Fibroblast of skin of left quadriceps (primary cell): ENCODE measurements at regions not wholly inside any gene's neighbourhood (a gene's known extent, or its start where the extent isn't known, plus 50 kb on each side); places are given as distances from the start of the nearest gene placed in this dataset.
A peak's percentile ranks its signal among the peaks of the same experiment; 100 is the strongest.
"Not testable (repeated sequence)": the region's sequence is repeated elsewhere in the genome, so short reads cannot be mapped to it uniquely, and the experiment has no call there.

Experiments used
- DNase-seq, 2 experiments: peaks; one replicate each; pipeline ENCODE4 v3.0.0-alpha.2; 2013; ENCODE audit warnings: low read depth in 2 of 2

DNA sequence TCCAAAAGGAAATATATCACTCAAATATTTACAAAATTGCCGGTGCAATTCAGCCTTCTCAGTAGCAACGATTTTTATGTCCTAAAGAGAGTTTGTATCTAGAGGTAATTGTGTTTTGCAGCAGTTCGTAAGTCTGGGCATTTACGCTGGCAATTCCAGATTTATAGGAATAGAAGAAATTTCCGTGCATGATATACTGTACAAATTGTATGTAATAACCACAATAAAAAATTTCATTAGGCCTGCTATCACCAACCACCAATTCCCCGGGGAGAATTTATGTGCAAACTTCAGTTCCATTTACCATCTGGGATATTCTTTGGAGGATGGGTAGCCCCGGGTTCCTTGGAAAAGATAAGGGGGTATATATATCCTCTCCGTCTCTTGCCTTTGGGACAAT is 401.5 kb downstream of the TMEM114 start:
- DNase-seq: no peak

DNA sequence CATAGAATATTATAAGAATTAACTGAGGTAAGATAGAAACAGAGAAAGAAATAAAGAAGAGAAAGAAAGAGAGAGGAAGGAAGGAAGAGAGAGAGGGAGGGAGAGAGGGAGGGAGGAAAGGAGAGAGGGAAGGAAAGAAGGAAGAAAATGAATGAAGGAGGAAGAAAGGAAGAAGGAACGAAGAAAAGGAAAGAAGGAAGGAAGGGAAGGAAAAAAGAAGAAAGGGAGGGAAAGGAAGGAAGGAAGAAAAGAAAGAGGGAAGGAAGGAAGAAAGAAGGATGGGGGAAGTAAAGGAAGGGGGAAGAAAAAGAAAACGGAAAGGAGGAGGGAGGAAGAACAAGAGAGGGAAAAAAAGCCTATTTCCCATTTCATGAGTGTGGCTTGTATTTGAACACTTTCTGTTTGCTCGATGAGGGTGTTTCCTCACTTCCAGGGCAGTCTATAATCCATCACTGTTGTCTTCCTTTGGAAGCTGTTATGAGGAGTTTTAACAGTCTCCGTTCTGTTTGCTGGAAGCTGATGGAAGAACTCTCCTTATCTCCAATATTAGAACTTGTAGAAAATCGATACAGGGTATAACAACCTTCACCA is 402.4 kb downstream of the TMEM114 start:
- no peak for DNase-seq

DNA sequence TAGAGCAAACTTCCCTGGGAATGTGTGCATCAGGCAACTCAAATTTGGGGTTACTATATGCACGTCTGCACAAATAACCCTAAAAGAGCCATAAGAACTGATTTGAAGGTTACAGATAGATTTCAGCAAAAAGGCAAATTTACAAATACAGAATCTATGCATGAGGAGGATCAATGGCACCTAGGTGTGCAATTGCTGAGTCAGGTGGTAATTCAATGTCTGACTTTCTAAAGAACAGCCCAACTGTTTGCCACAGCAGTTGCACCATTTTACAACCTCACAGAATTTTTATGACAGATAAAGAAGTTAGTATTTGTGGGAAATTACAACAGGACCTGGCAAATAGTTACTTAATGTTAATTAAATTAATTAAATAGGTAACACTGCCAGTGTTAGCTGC is 405.5 kb downstream of the TMEM114 start:
- no peak for DNase-seq

DNA sequence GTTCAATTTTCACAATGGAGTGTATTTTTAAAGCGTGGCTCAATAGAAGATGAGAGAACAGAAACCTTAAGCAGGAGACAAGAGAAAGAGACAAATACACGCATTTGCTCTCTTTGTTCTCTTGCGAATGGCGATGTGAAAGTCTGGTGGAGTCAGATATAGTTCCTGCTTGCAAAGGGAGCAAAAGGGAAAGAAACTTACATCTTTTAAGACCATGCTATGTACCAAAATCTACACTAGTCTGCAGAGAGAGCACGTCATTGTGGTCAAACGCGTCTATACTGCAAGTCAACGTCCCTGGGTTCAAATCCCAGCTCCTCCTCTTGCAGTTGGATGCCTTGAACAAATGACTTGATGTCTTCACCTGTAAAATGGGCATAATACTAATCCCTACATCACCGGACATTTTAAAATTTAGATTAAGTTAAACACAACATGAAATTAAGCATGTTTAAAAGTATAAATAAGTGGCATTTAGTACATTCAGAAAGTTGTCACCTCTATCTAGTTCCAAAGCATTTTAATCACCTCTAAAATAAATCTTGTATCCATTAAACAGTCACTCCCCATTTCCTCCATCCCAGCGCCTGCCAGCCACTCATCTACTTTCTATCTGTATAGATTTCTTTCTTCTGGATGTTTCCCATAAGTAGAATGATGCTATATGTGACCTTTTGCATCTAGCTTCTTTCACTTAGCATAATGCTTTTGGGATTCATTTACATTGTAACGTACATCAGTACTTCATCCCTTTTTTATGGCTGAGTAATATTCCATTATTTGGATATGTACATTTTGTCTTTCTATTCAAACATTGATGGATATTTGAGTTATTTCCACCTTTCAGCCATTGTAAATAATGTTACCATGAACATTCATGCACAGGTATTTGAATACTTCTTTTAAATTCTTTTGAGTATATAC is 406.9 kb downstream of the TMEM114 start:
- DNase-seq: no peak

DNA sequence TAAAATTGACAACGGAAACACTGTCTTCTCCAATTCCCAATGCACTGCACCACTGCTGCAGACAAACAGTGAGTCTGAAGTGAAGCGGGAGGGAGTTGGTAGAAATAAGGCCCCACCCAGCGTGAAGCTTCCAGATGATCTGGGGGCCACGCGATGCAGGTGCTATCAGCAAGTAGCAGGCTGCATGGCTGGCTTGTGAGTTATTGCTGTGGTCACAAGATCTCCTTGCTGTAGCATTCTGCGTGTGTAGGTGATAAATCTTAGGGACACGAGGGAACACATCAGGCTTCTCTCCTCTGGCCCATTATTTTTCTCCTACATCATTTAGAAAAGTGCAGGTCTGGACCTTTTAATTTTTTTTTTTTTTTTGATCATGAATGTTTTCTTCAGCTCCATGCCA is 407.6 kb downstream of the TMEM114 start:
- no peak for DNase-seq

DNA sequence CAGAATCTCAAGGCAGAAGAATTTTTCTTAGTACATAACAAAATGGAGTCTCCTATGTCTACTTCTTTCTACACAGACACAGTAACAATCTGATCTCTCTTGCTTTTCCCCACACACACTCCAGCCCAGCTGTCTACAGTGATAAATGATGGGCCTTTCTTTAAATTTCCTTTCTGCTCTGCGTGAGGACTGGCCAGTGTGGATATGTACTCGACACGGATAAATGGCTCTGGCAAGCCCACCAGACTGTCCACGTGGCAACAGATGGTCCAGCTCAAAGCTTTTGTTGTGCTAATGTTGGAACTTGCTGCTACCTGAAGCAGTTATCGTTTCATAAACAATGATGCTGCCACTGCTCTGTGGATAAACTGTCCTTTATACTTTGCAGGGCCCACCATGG is 410.7 kb downstream of the TMEM114 start:
- DNase-seq: no peak

DNA sequence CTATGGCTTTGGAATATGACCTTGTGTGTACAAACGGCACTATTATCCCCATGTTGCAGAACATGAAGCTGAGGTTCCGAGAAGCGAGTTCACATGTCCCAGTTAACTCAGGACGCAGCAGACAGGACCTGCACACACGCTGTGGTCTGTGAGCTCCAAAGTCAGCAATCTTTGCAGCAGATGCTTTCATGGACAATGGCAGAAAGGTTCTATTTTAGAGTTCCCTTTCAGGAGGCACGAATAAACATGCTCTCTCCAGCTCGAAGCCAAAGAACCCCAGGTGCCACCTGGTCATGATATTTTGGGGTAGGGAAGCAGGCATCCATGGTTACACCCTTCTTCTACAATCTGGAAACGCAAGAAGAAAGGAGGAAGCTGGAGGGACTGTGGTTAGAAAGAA is 412.0 kb downstream of the TMEM114 start:
- DNase-seq: no peak

DNA sequence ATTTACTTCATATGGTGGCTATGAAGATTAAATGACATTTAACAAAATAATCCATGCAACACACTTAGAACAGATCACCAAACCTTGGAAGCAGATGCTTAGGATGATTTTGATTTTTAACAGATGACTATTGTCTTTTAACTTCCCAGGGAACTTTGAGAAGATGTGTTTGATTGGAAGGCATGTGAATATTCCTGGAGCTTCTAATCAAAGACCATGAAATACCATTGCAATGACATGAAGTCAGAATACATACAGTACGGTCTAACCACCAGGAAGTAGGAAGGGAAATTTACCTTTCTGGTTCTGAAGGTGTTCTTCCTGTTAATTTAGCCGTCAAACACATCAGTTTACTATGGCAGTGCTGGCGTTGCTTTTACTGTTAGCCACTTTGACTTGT is 414.9 kb downstream of the TMEM114 start:
- no peak for DNase-seq

DNA sequence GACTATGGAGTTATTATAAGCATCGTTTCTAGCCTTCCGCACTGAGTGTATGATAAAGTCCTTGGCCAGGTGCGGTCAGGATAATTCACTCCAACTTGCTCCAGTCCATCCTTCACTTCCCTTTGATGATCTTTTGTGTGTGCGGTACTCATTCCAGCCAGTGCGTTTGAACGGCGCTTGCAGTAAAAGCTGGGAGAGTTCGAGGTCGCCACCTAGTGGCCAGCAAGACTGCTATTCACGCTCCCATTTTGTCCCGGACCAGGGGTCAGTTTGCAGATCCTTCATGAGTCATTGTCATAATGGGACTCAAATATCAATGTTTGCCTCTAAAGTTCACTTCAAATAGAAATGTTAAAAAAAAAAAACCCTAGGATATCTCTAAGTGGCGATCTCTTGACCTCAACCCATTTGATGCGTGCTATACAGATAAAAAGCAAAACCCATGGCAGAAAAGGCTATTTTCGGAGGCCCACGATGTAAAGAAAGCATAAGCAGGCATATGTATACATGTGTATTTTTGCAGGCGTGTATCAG is 417.1 kb downstream of the TMEM114 start:
- peak; percentile 12 to 17 for DNase-seq

DNA sequence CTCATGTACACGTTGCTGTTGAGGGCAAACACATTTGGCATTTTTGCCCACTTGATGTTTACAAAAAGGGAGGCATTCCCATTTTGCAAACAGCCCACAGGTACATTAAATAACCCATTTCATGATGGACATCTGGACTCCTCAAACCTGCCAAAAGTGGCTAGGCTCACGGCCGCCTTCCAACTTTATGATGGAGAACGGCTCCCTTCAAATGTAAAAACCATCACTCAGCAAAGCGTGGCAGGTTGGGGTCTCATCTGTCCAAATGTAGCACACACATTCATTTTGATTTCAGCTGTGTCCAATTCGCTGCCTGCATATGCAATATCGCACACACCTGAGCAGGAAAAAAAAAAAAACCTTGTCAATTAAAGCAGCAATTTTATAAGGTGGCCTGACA is 417.8 kb downstream of the TMEM114 start:
- DNase-seq: no peak

DNA sequence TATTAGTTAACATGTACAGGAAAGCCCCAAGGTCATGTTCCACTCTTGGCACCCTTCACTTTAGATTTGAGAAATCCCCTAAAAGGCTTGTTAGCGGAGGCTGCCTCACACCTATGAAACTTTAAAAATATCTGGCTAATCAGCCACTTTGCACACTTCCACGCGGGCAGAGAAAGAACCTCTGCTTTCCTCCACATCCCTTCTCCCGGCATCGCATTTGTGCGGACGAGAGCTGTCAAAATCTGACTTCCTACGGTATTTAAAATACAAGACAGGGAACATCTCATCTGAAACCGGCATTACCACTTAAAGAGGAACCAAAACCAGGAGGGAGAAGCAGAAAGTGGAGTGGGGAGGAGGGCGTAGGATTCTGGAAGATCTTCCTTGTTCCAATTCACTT is 422.3 kb downstream of the TMEM114 start:
- no peak for DNase-seq

DNA sequence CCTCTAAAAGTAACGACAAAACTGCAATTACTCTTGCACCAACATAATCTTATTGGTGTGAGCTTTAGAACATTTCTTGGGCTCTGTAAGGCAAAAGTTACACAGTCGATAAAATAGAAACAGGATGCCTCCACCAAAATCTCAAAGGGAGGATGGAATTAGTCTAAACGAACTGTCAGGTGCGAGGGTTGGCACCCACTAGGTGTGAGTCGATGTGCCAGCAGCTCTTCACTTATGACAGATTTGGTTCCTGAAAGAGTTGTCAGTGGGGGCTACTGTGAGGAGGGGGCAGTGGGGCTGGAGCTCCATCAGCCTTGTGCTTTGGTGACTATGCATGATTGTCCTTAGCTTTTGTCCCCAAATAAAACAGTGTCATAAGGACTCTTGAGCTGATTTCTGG is 422.9 kb downstream of the TMEM114 start:
- DNase-seq: no peak

DNA sequence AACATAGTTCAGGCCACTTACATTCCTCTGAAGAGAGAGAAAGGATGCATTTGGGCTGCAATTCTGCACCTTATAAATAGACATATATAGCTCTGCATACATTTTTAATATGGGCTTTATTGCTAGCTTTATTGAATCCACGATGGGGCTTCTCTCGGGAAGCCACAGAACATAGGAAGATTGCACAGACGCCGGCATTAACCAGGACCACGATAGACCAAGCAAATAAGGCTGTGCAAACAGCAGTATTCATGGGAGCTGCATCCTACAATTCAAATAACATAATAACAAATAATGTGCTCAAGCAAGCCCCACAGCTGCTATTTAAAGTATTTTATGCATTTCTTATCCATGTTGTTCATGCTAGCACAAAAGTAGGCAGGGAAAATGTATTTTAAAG is 432.3 kb downstream of the TMEM114 start:
- no peak for DNase-seq

DNA sequence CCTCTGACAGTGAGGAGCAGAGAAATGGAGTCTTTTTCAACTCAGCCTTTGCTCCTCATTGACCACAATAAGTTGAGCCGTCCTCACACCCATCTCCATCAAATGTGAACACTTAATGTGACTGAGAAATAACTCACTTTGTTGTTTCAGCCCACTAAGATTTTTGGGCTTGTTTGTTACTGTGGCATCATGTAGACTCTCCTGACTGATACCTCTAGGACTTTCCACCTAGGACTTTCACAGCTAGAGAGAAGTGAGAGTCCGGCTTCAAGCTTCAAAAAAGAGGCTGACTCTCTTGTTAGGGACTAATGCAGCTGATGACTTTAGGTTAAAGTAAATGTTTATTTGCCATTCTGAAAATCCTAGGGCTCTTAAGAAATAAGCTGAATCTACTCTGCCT is 435.0 kb downstream of the TMEM114 start:
- DNase-seq: no peak

DNA sequence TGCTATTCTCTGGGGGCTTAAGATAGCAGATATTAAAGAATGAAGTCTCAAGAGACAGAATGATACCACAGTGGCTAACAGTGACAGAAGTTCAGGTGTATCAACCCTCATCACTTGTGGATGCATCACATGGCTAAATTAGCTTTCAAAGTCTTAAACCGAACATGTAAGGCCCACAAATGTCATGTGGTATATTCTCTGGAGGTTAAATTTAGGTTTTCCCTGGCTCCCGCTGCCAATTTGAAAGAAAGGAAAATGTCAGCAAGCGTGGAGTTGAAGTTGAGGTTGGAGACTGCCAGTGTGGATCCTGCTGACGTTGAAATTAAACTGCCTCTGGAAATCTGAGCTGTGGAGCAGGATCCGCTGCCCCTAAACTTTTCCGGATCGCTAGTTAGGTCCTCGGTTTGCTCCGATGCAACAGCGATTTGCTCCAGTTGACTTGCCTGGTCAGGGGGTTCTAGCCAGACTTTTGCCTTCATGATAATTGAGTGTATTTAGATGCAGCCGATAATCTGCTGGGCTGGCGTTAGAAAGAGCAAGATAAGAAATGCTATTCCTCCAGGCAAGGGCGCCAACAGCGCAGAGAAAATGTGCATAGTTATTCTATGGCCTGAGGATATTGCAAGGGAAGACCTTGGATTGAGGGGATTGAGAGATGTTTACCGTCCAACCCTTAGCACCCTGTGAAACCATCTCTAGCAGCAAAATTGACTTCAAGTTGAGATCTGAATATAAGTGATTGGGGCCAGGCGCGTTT is 443.9 kb downstream of the TMEM114 start:
- DNase-seq: no peak

DNA sequence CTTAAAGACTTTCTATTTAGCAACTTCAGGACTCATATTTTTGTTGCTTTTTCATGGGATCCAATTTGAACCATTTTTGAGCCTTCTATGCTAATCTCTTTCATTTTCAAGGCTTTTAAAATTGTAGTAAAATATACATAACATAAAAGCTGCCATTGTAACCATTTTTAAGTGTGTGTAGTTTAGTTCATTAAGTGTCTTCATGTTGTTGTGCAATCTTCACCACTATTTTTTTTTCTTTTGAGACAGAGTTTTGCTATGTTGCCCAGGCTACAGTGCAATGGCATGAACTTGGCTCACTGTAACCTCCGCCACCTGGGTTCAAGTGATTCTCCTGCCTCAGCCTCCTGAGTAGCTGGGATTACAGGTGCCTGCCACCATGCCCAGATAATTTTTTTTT is 451.6 kb downstream of the TMEM114 start:
- DNase-seq: no peak

DNA sequence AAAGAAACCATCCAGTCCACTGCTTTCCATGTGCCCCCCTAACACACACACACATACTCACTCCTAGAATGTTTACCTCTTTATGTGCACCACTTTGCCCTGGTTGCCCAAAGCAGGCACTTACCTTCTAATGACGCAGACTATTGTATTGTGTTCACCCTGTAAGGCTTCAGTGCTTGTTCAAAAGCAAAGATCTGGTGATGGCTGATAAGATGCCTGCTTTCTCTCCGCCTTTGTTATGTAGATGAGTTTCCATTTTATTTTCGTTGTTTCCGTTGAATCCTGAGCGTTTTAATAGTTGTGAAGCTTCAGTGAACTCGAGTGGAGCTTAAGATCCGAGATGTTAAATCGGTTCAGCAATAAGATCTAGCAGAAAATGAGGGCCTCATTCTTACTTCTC is 452.7 kb downstream of the TMEM114 start:
- DNase-seq: no peak

DNA sequence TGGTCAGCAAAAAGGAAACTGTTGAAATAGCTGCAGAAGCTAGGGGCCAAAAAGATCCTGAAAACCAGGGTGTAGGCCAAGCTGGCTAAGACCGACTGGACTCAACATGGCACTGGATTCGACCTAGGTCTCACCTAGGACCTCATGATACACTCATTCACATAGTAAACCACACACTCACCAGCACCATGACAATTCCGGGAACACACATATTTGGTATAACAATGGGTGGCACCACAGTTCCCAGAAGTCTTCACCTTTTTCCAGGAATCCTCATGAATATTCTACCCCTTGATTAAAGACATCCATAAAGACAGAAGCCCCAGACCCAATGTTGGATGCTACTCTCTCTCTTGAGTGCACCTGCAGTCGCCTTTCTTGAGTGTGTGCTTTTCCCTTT is 460.1 kb downstream of the TMEM114 start:
- DNase-seq: no peak

DNA sequence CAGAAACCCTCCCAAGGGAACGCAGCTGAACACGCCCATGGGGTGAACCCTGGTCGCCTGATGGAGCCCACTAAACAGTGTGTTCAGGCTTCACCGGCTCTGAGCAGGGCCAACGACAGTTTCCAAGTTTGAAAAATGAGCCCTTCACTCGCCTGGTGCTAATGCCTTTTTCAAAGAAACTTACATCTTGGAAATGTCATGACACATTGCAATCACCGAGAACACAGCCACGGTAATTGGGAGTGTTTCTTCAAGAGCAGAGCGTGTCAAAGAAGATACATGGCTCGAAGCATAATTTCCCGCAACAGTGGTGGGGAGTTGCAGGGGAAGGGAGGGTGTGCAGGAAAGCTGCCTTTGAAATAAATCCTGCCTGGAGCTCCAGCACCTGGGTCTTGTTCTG is 463.2 kb downstream of the TMEM114 start:
- DNase-seq: no peak

DNA sequence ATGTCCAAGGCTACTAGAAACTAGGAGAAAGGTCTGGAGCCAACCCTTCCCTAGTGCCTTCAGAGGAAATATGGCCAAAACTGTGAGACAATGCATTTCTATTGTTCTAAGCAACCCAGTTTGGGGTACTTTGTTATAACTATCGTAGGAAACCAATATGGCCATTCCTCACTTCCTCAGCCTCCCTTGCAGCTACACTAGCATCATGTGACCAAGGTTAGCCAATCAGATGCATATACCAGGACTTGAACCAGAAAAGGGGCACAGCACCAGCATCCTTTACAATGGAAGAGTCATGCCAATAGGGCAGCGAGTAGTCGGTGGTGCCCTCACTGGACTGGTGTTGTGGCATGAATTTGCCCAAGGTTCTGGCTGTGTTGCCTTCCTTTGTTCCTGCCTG is 464.0 kb downstream of the TMEM114 start:
- DNase-seq: no peak

DNA sequence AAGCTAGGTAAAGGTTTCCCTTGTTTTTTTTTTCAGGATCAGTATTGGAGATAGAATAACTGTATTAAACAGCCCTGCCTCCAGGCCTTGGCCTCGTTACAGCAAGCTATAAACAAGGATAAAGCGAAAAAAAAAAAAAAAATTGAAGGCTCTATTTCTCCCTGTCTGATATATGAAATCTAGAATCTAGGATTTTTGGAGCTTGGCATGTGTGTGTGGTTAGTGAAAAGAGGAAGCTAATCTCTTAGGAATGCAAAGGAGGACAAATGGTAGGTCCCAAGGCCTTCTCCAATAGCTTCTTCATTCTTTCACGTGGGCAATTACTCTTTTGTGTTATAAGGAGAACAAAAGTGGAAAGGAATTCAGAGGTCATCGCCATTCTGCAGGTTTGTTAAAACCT is 470.3 kb downstream of the TMEM114 start:
- no peak for DNase-seq

DNA sequence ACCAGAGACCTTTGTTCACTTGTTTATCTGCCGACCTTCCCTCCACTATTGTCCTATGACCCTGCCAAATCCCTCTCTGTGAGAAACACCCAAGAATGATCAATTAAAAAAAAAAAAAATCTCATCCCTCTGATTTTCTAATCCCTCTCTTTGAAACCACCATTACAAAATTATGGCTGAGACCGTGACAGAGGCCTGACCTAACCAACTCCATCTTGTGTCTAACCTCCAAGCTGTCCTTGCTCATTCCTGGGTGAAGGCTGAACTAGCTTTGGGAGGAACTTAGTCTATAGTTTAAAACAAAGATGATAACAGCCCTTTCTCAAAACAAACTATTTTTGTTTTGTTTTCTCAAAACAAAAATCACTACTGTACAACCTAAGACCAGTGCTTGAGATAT is 474.5 kb downstream of the TMEM114 start:
- no peak for DNase-seq

DNA sequence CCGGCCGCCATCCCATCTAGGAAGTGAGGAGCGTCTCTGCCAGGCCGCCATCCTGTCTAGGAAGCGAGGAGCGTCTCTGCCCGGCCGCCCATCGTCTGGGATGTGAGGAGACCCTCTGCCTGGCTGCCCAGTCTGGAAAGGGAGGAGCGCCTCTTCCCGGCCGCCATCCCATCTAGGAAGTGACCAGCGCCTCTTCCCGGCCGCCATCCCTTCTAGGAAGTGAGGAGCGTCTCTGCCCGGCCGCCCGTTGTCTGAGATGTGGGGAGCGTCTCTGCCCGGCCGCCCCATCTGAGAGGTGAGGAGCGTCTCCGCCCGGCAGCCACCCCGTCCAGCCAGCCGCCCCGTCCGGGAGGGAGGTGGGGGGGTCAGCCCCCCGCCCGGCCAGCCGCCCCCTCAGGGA is 475.4 kb downstream of the TMEM114 start:
- DNase-seq: not testable (repeated sequence)
